CD4-positive, alpha-beta T cell treated with Interleukin-2 at 100 ng/mL for 4 hours (primary cell): ENCODE measurements at regions not wholly inside any gene's neighbourhood (a gene's known extent, or its start where the extent isn't known, plus 50 kb on each side); places are given as distances from the start of the nearest gene placed in this dataset.

Experiments
- DNase-seq: peaks from one replicate; pipeline ENCODE4 v3.0.0-alpha.2; 2020; ENCODE audit warnings: low spot score

DNA sequence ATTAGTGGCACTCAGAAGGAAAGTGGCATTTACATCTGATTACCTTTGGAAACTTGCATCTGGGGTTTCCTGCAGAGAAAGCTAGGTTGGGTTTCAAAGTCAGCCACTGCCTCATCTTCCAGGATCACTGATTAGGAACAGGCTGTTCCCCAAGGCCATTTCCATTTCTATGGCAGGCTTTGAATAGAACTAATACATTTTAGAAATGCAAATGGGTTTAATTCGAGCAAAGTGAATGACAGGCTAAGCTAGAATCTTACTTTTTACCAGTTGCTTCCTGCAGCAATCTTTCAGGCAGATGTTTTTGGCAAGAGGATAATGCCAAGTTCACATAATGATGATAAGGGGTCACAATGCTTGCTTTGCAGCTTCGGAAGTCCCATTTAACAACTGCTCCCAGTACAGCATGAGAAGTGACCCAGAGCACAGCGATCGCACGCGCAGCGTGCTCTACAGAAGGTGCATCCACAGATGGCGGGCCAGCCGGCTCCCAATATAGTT lies 336.7 kb downstream of the LPIN1 start:
- DNase-seq, result no peak

GRCh38 chr2:12083713-12084419 lies 337.4 kb downstream of the LPIN1 start:
- DNase-seq, result no peak

GRCh38 chr2:12087175-12087574 lies 340.7 kb downstream of the LPIN1 start:
- no peak for DNase-seq

DNA sequence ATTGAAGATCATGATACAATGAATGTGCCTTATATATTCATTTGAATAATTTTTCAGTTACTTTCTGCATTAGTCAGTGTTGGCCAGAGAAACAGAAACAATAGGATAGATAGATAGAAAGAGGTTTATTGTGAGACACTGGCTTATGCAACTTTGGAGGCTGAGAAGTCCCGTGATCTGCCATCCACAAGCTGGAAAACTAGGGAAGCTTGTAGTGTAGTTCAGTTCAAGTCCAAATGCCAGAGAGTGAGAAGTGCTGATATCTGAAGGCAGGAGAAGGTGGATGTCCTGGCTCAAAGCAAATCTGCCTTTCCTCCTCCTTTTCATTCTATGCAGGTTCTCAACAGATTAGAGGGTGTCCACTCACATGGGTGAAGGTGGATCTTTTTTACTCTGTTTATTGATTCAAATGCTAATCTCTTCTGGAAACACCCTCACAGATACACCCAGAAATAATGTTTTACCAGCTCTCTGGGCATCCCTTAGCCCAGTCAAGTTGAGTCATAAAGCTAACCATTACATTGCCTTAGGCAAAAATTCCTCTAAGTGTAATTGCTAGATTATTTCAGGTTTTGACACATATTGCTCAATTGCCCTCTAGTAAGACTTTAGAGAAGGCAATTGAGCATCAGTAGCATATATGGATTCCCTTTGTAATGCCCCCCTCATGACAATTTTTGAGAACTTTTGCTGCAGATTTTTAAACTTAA lies 341.4 kb downstream of the LPIN1 start:
- DNase-seq, result no peak

DNA sequence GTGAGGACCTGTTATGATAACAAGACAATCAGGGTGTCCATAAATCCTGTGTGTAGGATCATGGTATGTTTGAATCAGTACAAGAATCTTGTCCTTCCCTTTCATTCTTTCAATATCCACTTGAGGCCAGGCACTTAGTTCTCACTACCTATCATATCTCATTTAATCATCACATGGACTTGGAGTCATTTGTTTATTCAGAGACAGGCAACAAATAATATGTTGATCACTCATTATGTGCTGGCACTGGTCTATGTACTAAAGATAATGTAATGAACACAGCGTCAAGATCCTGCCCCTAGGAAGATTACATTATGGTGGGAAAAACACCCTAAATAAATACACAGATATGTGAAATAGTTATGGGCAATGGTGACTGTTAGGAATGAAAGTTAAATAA lies 342.6 kb downstream of the LPIN1 start:
- DNase-seq, result no peak

DNA sequence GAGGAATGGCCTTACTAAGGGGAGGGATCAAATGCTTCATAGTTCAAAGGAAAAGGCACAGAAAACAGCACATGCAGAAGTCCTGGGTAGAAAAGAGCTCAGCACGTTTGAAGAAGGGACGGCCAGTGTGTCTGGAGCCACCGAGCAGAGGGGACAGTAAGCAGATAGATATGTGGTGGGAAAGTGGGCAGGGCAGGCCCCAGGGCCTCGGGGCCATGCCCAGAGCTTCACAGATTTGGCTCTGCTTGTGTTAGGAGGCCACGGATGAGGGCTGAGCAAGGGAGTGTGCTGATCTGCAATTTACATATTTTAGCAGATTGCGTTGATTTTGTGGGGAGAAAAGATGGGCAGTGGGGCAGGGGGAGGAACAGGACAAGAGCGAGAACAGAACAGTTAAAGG lies 343.1 kb downstream of the LPIN1 start:
- DNase-seq, result no peak

- DNase-seq, result no peak
Observed at GRCh38 chr2:12090072-12090471, 343.6 kb downstream of the LPIN1 start.

GRCh38 chr2:12090590-12090989 lies 344.2 kb downstream of the LPIN1 start:
- DNase-seq, result no peak

DNA sequence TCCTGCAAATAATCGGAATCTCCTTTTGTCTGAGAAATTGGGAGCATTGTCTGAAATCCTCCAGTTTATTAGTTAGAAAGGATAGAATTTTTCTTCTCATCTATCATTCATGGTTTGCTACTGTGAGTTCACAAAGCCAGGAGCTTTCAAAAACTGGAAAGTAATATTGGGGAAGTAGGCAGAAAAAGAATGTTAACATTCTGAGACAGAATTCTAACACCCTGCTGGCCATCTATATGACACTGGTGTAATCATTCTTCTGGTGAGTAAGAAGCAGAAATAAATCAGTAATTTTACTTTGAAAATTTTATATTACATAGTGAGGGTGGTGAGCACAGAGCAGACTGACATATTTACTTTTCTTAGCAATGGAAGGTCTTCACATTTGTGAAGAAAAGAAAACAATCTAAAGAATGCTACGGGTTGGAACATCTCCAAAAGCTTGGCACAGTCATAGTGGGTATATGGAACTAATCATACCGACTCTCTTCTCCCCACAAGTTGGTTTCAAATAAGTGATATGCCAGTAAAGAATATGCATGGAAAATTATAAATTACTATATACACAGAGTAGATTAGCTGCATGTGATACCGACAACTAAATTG lies 344.9 kb downstream of the LPIN1 start:
- DNase-seq, result no peak

DNA sequence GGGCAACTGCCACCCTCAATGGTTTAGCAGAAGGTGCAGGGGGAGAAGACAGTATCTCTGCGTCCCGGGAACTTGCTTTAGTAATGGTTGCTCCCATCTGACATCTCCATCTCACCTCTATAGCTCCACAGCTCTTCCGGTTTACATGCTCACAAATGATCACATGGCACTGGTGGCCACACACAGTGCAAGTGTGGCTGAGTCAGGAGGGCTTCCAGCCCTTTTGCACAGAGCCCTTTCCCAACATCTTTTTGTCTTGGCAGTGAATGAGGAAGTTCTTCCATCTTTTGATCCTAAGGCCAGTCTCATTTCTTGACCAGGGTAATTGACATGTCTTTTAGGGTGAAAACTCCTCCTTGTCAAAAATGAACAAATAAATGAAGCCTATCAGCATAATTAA lies 347.7 kb downstream of the LPIN1 start:
- DNase-seq, result no peak

DNA sequence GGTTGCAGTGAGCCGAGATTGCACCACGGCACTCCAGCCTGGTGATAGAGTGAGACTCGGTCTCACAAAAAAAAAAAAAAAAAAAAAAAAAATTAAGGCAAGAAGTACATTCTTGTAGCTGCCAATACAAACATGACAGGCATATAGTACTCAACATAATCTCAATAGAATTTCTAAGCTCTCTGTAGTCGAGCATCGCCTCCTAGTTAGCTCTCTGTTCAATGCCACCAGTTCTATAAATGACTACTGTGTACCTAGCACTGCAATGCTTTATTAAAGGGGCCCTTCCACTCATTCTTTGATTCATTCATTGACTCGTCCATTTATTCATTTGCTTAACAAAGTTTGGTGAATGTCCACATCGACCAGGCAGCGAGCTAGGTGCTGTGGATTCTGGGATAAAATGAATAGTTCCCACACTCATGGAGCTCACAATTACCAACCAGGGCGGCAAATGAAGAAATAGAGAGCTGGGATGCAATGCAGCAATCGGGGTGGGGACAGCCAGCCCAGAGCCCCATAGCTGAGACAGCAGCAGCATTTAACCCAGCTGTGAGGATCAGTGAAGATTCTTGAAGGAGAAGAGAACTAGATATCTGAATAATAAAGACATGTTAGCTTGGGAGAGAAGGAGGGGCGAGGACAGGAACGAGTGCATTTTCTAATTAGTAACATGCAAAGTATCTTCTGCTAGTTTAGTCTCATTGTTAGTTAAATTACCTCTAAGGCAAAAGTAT lies 349.8 kb downstream of the LPIN1 start:
- DNase-seq, result no peak

- no peak for DNase-seq
Observed at GRCh38 chr2:12096788-12097449, 350.5 kb downstream of the LPIN1 start.

DNA sequence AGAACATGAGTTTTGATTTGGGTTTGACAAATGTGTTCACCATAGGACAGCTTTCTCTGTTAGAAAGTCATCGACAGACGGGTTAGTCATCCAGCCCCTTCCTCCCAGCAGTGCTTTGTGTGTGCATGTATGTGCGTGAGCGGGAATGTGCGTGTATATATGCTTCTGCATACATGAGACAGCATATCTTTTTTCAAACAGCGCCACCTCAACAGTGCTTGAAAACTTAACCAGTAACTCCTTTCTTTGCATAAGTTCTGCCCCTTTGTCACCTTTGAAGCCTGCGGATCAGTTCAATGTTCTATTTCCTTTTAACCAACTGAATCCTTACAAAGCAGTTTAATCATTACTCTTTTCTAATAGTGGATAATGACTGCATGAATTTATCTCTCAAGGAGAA lies 351.4 kb downstream of the LPIN1 start:
- DNase-seq, result no peak

DNA sequence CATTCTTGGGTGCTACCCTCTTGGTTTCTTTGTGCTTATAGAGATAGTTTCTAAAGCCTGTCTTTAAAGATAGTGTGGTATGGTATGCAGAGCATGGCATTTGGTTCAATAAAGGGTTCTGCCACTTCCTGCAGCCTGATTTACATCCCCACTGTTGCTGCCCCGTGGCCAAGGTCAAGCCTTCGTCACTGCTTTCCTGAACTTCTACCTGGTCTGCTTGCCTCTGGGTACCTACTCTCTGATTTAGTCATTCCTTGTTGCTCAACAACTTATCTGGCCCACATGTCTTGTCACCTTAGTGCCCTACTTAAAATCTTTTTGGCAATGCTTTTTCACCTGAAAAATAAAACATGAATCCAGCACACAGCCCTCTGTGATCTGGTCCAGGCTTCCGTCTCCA lies 352.9 kb downstream of the LPIN1 start:
- DNase-seq, result no peak

- no peak for DNase-seq
Observed at GRCh38 chr2:12102679-12103078, 356.2 kb downstream of the LPIN1 start.

GRCh38 chr2:12105180-12105579 lies 358.7 kb downstream of the LPIN1 start:
- DNase-seq, result no peak

- peak; percentile 17 for DNase-seq
Observed at GRCh38 chr2:12106440-12107080, 360.1 kb downstream of the LPIN1 start.

- no peak for DNase-seq
Observed at GRCh38 chr2:12107321-12107720, 360.9 kb downstream of the LPIN1 start.

- no peak for DNase-seq
Observed at GRCh38 chr2:12107939-12108338, 361.5 kb downstream of the LPIN1 start.

DNA sequence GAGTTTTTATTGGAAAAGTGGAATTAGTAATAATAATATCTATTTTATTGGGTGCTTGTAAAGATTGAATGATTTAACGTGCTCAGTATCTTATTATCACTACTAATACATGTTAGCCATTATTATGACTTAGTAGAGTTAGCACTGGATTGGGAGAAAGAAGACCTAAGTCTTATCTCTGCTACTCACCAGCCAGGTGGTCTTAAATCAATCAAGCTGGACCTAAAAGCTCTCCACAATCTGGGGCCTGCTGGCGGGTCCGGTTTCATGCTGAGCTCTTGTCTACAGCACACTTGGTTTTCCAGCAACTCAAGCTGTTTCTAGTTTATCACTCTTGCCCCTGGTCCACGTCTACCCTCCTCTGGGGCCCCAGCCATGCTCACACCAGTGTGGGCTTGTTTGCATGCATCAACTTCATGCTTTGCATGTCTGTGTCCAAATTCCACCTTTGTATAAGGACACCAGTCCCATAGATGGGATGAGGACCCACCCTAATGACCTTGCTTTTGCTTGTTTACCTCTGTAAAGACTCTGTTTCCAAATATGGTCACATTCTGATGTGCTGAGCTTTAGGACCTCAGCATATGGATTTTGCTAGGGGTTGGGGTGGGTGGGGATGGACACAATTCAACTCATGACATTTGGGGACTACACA lies 363.1 kb downstream of the LPIN1 start:
- no peak for DNase-seq

GRCh38 chr2:12110074-12110473 lies 363.6 kb downstream of the LPIN1 start:
- no peak for DNase-seq
